ENCODE measurements at regions not wholly inside any gene's neighbourhood (a gene's known extent, or its start where the extent isn't known, plus 50 kb on each side); places are given as distances from the start of the nearest gene placed in this dataset.

- TF ChIP-seq REST (IDR thresholded peaks at IDR 0.05; ENCODE audit: insufficient read depth in 1 of 2, low read depth in 2 of 2, low read length in 1 of 2) (no peak), CTCF (IDR thresholded peaks at IDR 0.05) (no peak)
Observed at GRCh38 chr15:99446565-99447496, 119.0 kb upstream of the MEF2A start.
